WTC11 (cell line): ENCODE measurements at regions not wholly inside any gene's neighbourhood (a gene's known extent, or its start where the extent isn't known, plus 50 kb on each side); places are given as distances from the start of the nearest gene placed in this dataset.

Experiments used
- ATF3 ChIP-seq: sonication (generic); formaldehyde crosslinking; conservative IDR thresholded peaks from 2 replicates; pipeline ENCODE4 v1.8.1; 2022; ENCODE audit warnings: mild to moderate bottlenecking, missing genetic modification reagents
- CBFB ChIP-seq: sonication (generic); formaldehyde crosslinking; IDR thresholded peaks from 2 replicates; pipeline ENCODE4 v1.8.1; 2022; ENCODE audit warnings: mild to moderate bottlenecking, low read depth, missing genetic modification reagents
- CTCF ChIP-seq: fragments of 200-600 bp; IDR thresholded peaks from 2 replicates; pipeline ENCODE4 v1.8.0; 2022; ENCODE audit warnings: antibody characterized with exemption
- E2F5 ChIP-seq: sonication (generic); formaldehyde crosslinking; IDR thresholded peaks from 2 replicates; pipeline ENCODE4 v1.8.1; 2022; ENCODE audit warnings: mild to moderate bottlenecking, moderate library complexity, missing genetic modification reagents
- ESRRA ChIP-seq: sonication (generic); formaldehyde crosslinking; IDR thresholded peaks from 2 replicates; pipeline ENCODE4 v1.8.1; 2022; ENCODE audit warnings: mild to moderate bottlenecking, missing genetic modification reagents, borderline replicate concordance
- IRF2 ChIP-seq: sonication (generic); formaldehyde crosslinking; IDR thresholded peaks from 2 replicates; pipeline ENCODE4 v1.8.0; 2022; ENCODE audit warnings: low read depth, missing genetic modification reagents, borderline replicate concordance
- MAX ChIP-seq: sonication (generic); formaldehyde crosslinking; IDR thresholded peaks from 2 replicates; pipeline ENCODE4 v1.8.0; 2022; ENCODE audit warnings: mild to moderate bottlenecking, missing genetic modification reagents
- NFYB ChIP-seq: sonication (generic); formaldehyde crosslinking; conservative IDR thresholded peaks from 2 replicates; pipeline ENCODE4 v1.8.0; 2022; ENCODE audit warnings: low read depth, missing genetic modification reagents
- TP53 ChIP-seq: sonication (generic); formaldehyde crosslinking; IDR thresholded peaks from 2 replicates; pipeline ENCODE4 v1.8.1; 2023; ENCODE audit warnings: mild to moderate bottlenecking, missing genetic modification reagents
- USF1 ChIP-seq: sonication (generic); formaldehyde crosslinking; IDR thresholded peaks from 2 replicates; pipeline ENCODE4 v1.8.0; 2022; ENCODE audit warnings: mild to moderate bottlenecking, missing genetic modification reagents
- USF2 ChIP-seq: sonication (generic); formaldehyde crosslinking; IDR thresholded peaks from 2 replicates; pipeline ENCODE4 v1.8.1; 2023; ENCODE audit warnings: mild to moderate bottlenecking, missing genetic modification reagents, moderate library complexity
- ZNF121 ChIP-seq: sonication (generic); formaldehyde crosslinking; IDR thresholded peaks from 2 replicates; pipeline ENCODE4 v1.8.0; 2023; ENCODE audit warnings: missing genetic modification reagents
- ZNF138 ChIP-seq: sonication (generic); formaldehyde crosslinking; conservative IDR thresholded peaks from 2 replicates; pipeline ENCODE4 v1.8.1; 2022; ENCODE audit warnings: mild to moderate bottlenecking, moderate library complexity, missing genetic modification reagents

GRCh38 chr7:55649238-55649637 lies 76.9 kb upstream of the VOPP1 start:
- TF ChIP-seq CTCF (no peak), ZNF138 (CRISPR knock-in tag) (no peak), USF2 (CRISPR knock-in tag) (no peak), TP53 (CRISPR knock-in tag) (no peak), ZNF121 (CRISPR knock-in tag) (no peak), NFYB (no peak), MAX (CRISPR knock-in tag) (no peak), E2F5 (CRISPR knock-in tag) (no peak), ESRRA (no peak), USF1 (no peak), IRF2 (no peak), ATF3 (CRISPR knock-in tag) (no peak), CBFB (no peak)
